Thyroid gland (tissue), 4 donors: ENCODE measurements at regions not wholly inside any gene's neighbourhood (a gene's known extent, or its start where the extent isn't known, plus 50 kb on each side); places are given as distances from the start of the nearest gene placed in this dataset.

Source experiments
- CTCF ChIP-seq, 6 experiments: fragments of 200-600 bp in 3 of 6; fragments of 450-650 bp in 3 of 6; sonication (generic) in 3 of 6; IDR thresholded peaks; one replicate each; pipeline ENCODE4 v1.5.1; 2016 to 2019; ENCODE audit warnings: antibody characterized with exemption in 6 of 6, mild to moderate bottlenecking in 2 of 6, inconsistent platforms in 1 of 6, moderate library complexity in 1 of 6
- POLR2A ChIP-seq, 2 donors: fragments of 450-650 bp; IDR thresholded peaks; one replicate each; pipeline ENCODE4 v1.6.1; 2017; ENCODE audit warnings: antibody characterized with exemption in 2 of 2, mild to moderate bottlenecking in 2 of 2, moderate library complexity in 1 of 2

GRCh38 chr16:13296206-13296605 lies 394.8 kb downstream of the SHISA9 start:
- TF ChIP-seq CTCF (IDR thresholded peaks at IDR 0.05) = no peak
- TF ChIP-seq POLR2A (IDR thresholded peaks at IDR 0.05) = no peak
